Hypothalamus (tissue), 51 donors: ENCODE measurements at regions not wholly inside any gene's neighbourhood (a gene's known extent, or its start where the extent isn't known, plus 50 kb on each side); places are given as distances from the start of the nearest gene placed in this dataset.
"Not testable (repeated sequence)": the region's sequence is repeated elsewhere in the genome, so short reads cannot be mapped to it uniquely, and the experiment has no call there.

ENCODE experiments used
- DNase-seq, 51 donors: peaks; one replicate each; lab custom pipeline; 2025; lab: John Stamatoyannopoulos, UW

GRCh38 chr2:76180676-76181075, 470.0 kb upstream of the GCFC2 start:
- no peak for DNase-seq

GRCh38 chr2:76178610-76179009, 467.9 kb upstream of the GCFC2 start:
- no peak for DNase-seq

GRCh38 chr2:76175295-76175694, 464.6 kb upstream of the GCFC2 start:
- DNase-seq: no peak

GRCh38 chr2:76174505-76174904, 463.8 kb upstream of the GCFC2 start:
- DNase-seq: no peak

GRCh38 chr2:76173206-76173605, 462.5 kb upstream of the GCFC2 start:
- not testable (repeated sequence) for DNase-seq

- not testable (repeated sequence) for DNase-seq
These were observed 461.5 kb upstream of the GCFC2 start for GRCh38 chr2:76172154-76172595.

- DNase-seq: no peak
These were observed 460.1 kb upstream of the GCFC2 start for GRCh38 chr2:76170856-76171255.

GRCh38 chr2:76170009-76170384, 459.3 kb upstream of the GCFC2 start:
- DNase-seq: no peak

- no peak for DNase-seq
These were observed 458.7 kb upstream of the GCFC2 start for GRCh38 chr2:76169276-76170008.

- DNase-seq: no peak
These were observed 453.1 kb upstream of the GCFC2 start for GRCh38 chr2:76163860-76164259.

- DNase-seq: no peak
These were observed 450.0 kb upstream of the GCFC2 start for GRCh38 chr2:76160670-76161069.

- DNase-seq: no peak
These were observed 448.4 kb upstream of the GCFC2 start for GRCh38 chr2:76159042-76159648.

GRCh38 chr2:76157531-76157930, 446.8 kb upstream of the GCFC2 start:
- no peak for DNase-seq

- no peak for DNase-seq
These were observed 444.3 kb upstream of the GCFC2 start for GRCh38 chr2:76154981-76155380.

GRCh38 chr2:76149846-76150245, 439.1 kb upstream of the GCFC2 start:
- DNase-seq: no peak

GRCh38 chr2:76139303-76139702, 428.6 kb upstream of the GCFC2 start:
- DNase-seq: not testable (repeated sequence)

GRCh38 chr2:76128622-76129021, 417.9 kb upstream of the GCFC2 start:
- no peak for DNase-seq

GRCh38 chr2:76120176-76120575, 409.5 kb upstream of the GCFC2 start:
- peak in 2 of 51 donors; percentile 1 to 3 for DNase-seq

GRCh38 chr2:76089683-76090082, 379.0 kb upstream of the GCFC2 start:
- no peak for DNase-seq

- DNase-seq: no peak
These were observed 372.5 kb upstream of the GCFC2 start for GRCh38 chr2:76083248-76083647.

GRCh38 chr2:76082509-76082908, 371.8 kb upstream of the GCFC2 start:
- DNase-seq: no peak

GRCh38 chr2:76080154-76080553, 369.4 kb upstream of the GCFC2 start:
- DNase-seq: no peak

- no peak for DNase-seq
These were observed 364.4 kb upstream of the GCFC2 start for GRCh38 chr2:76075126-76075525.
